IMR-90 (cell line): ENCODE measurements at regions not wholly inside any gene's neighbourhood (a gene's known extent, or its start where the extent isn't known, plus 50 kb on each side); places are given as distances from the start of the nearest gene placed in this dataset.

Source experiments
- BHLHE40 ChIP-seq: fragments of 150-350 bp; IDR thresholded peaks from 2 replicates; pipeline ENCODE4 v1.6.1; 2016; ENCODE audit warnings: mild to moderate bottlenecking, low read depth, low read length
- CEBPB ChIP-seq: IDR thresholded peaks from 2 replicates; pipeline ENCODE4 v1.6.1; 2012; ENCODE audit warnings: low read depth, low read length, improper control_type of control experiment
- CHD1 ChIP-seq: IDR thresholded peaks from 2 replicates; pipeline ENCODE4 v1.6.1; 2012; ENCODE audit warnings: low read depth, low read length, improper control_type of control experiment
- CTCF ChIP-seq: conservative IDR thresholded peaks from 2 replicates; pipeline ENCODE4 v1.5.1; 2012; ENCODE audit warnings: mild to moderate bottlenecking, low read depth, low read length, improper control_type of control experiment
- ELK1 ChIP-seq: fragments of 150-350 bp; IDR thresholded peaks from 2 replicates; pipeline ENCODE4 v1.6.1; 2016; ENCODE audit warnings: low read depth, mild to moderate bottlenecking, low read length, moderate library complexity, borderline replicate concordance
- FOS ChIP-seq: fragments of 150-350 bp; IDR thresholded peaks from 2 replicates; pipeline ENCODE4 v1.6.1; 2016; ENCODE audit warnings: low read depth, low read length
- MAFK ChIP-seq: IDR thresholded peaks from 2 replicates; pipeline ENCODE4 v1.6.1; 2012; ENCODE audit warnings: low read depth, low read length, improper control_type of control experiment
- MXI1 ChIP-seq: IDR thresholded peaks from 2 replicates; pipeline ENCODE4 v1.6.1; 2012; ENCODE audit warnings: low read depth, mild to moderate bottlenecking, low read length, moderate library complexity, borderline replicate concordance
- POLR2A ChIP-seq: IDR thresholded peaks from 2 replicates; pipeline ENCODE4 v1.6.1; 2012; ENCODE audit warnings: mild to moderate bottlenecking, low read depth, low read length
- RAD21 ChIP-seq: IDR thresholded peaks from 2 replicates; pipeline ENCODE4 v1.6.1; 2012; ENCODE audit warnings: low read length, improper control_type of control experiment
- RFX5 ChIP-seq: IDR thresholded peaks from 2 replicates; pipeline ENCODE4 v1.8.0; 2012; ENCODE audit warnings: low read depth, mild to moderate bottlenecking, low read length, moderate library complexity
- SMC3 ChIP-seq: fragments of 150-350 bp; IDR thresholded peaks from 2 replicates; pipeline ENCODE4 v1.6.1; 2016; ENCODE audit warnings: low read depth, mild to moderate bottlenecking, antibody characterized with exemption, low read length, moderate library complexity
- USF2 ChIP-seq: fragments of 150-350 bp; IDR thresholded peaks from 2 replicates; pipeline ENCODE4 v1.6.1; 2017; ENCODE audit warnings: mild to moderate bottlenecking, antibody characterized with exemption, low read length, low read depth

GRCh38 chr14:83153081-83153480, 1619.4 kb upstream of the SEL1L start:
- no peak for TF ChIP-seq CTCF
- no peak for TF ChIP-seq RAD21
- TF ChIP-seq POLR2A, result no peak
- TF ChIP-seq FOS, result no peak
- no peak for TF ChIP-seq USF2
- TF ChIP-seq RFX5, result no peak
- TF ChIP-seq MXI1, result no peak
- no peak for TF ChIP-seq MAFK
- TF ChIP-seq CEBPB, result no peak
- no peak for TF ChIP-seq BHLHE40
- TF ChIP-seq CHD1, result no peak
- no peak for TF ChIP-seq ELK1
- TF ChIP-seq SMC3, result no peak
